ENCODE measurements at regions not wholly inside any gene's neighbourhood (a gene's known extent, or its start where the extent isn't known, plus 50 kb on each side); places are given as distances from the start of the nearest gene placed in this dataset.
A peak's percentile ranks its signal among the peaks of the same experiment; 100 is the strongest.

DNA sequence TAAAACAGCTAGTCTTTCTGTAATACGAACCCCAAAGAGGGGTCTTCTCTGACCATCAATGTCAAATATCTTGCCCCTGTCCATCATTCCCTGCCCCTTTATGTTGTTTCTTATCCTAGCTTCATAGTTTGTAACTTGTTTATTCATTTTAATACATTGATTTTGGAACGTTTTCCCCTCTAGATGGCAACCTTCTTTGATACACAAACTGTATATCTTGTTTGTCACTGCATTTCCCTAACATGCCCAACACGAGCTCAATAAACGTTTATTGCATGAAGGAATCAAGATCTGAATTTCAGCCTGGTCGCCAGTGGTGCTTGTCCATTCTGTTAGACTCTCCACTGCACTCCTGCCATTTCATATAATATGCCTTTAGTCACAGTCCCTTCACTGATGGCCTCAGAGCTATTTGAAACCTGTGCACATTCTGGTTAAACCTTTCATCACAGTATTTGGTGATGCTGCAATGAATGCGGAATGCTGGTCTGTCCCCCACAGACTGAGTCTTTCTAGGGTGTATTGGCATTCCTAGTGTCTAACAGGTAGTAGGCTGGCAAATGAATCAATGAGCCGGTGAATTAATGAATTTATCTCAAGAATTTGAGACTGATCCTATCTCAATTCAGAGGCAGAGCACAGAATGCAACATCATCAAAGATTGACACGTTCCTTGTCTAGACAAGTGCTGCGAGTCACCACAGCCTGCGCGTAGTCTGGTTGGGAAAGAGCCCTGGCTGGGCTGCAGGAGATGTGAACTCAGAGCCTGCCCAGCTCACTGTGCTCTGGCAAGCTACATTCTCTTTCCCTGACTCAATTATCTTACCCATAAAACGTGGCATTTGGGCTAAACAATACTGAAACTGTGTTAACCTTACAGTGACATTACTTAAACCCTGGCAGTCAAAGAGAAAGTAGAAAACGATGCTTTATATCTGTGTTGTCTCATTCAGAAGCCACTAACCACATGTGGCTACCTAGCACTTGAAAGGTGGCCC is 55.2 kb upstream of the FRMD4A start:
- Histone ChIP-seq H3K27me3 (ENCODE audit: control insufficient read depth, insufficient read depth, low read length) (peaks cover 5% of the 10 kb centered on the region), H3K27ac (ENCODE audit: insufficient read depth, low read length, poor library complexity, severe bottlenecking) (no peak overlapping the region), H3K4me1 (ENCODE audit: control insufficient read depth, insufficient read depth, low read length, poor library complexity, severe bottlenecking) (no peaks in the 10 kb centered on the region), H3K4me3 (ENCODE audit: low read depth, low read length) (no peak overlapping the region), H3K9me3 (ENCODE audit: control insufficient read depth in 2 of 2, low read length in 2 of 2) (no peaks in the 10 kb centered on the region), H3K36me3 (ENCODE audit: control insufficient read depth, insufficient read depth, low read length) (no peaks in the 10 kb centered on the region)
- Mint-ChIP-seq H3K4me3 (no peak overlapping the region), H3K36me3 (no peaks in the 10 kb centered on the region), H3K27me3 (peaks cover 20% of the 10 kb centered on the region), H3K4me1 (peaks cover 0 to 27% (median 11%) of the 10 kb centered on the region in 4 donors), H3K27ac (no peak overlapping the region), H3K9me3 (peaks cover 0 to 4% (median 0%) of the 10 kb centered on the region in 7 donors)
- DNase-seq (peak in 1 of 3 donors; percentile 29), ATAC-seq (ENCODE audit: low read depth in 2 of 2) (no peak)

DNA sequence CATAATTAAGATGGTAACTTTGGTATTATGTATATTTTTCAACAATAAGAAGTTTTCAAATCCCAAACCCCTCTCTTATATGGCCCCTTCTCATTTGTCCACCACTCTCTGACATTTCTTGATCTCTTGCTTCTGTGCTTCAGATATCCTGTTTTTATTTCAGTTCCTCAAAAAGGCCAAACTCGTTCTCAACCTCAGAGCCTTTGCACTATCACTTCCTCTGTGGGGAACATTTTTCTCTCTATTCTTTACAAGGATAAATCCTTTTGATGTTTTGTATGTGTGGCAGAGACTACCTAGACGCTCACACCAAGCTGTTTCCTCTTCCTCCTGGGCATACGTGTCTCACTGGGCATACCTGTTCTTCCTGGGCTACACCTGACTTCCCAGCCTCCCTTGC is 54.2 kb upstream of the FRMD4A start:
- no peaks in the 10 kb centered on the region for H3K9me3 ChIP-seq (ENCODE audit: control insufficient read depth in 2 of 2, low read length in 2 of 2)
- H3K4me3 ChIP-seq (ENCODE audit: low read depth, low read length) = no peak overlapping the region
- no peak overlapping the region for H3K27ac ChIP-seq (ENCODE audit: insufficient read depth, low read length, poor library complexity, severe bottlenecking)
- peaks cover 0 to 17% (median 8%) of the 10 kb centered on the region in 4 donors for H3K4me1 Mint-ChIP-seq
- ATAC-seq (ENCODE audit: low read depth in 2 of 2) (no peak), DNase-seq (no peak)
- peaks cover 5% of the 10 kb centered on the region for H3K27me3 ChIP-seq (ENCODE audit: control insufficient read depth, insufficient read depth, low read length)
- H3K9me3 Mint-ChIP-seq = peaks cover 0 to 2% (median 0%) of the 10 kb centered on the region in 7 donors
- no peak overlapping the region for H3K27ac Mint-ChIP-seq
- no peaks in the 10 kb centered on the region for H3K36me3 Mint-ChIP-seq
- no peak overlapping the region for H3K4me3 Mint-ChIP-seq
- H3K4me1 ChIP-seq (ENCODE audit: control insufficient read depth, insufficient read depth, low read length, poor library complexity, severe bottlenecking) = no peaks in the 10 kb centered on the region
- H3K36me3 ChIP-seq (ENCODE audit: control insufficient read depth, insufficient read depth, low read length) = no peaks in the 10 kb centered on the region
- H3K27me3 Mint-ChIP-seq = peaks cover 20% of the 10 kb centered on the region

DNA sequence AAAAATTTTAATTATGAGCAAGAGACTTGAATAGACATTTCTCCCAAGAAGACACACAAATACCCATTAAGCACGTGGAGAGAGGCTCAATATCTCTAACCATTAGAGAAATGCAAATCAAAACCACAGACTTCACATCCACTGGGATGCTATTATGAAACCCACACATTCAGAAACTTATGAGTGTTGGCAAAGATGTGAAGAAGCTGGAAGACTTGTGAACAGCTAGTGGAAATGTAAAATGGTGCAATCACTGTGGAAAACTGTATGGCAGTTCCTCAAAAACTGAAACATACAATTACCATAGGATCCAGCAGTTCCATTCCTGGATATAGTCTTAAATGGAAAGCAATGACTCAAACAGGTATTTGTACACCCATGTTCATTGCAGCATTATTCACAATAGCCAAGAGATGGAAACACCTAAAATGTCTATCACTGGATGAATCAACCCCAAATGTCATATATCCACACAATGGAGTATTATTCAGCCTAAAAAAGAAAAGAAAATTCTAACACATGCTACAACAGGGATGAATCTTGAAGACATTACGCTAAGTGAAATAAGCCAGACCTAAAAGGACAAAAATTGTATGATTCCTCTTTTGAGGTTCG is 53.5 kb upstream of the FRMD4A start:
- H3K4me3 Mint-ChIP-seq = no peak overlapping the region
- no peaks in the 10 kb centered on the region for H3K36me3 Mint-ChIP-seq
- H3K27me3 Mint-ChIP-seq = peaks cover 20% of the 10 kb centered on the region
- Histone ChIP-seq H3K4me1 (ENCODE audit: control insufficient read depth, insufficient read depth, low read length, poor library complexity, severe bottlenecking) (no peaks in the 10 kb centered on the region), H3K27me3 (ENCODE audit: control insufficient read depth, insufficient read depth, low read length) (peaks cover 5% of the 10 kb centered on the region), H3K27ac (ENCODE audit: insufficient read depth, low read length, poor library complexity, severe bottlenecking) (no peak overlapping the region), H3K36me3 (ENCODE audit: control insufficient read depth, insufficient read depth, low read length) (no peaks in the 10 kb centered on the region), H3K9me3 (ENCODE audit: control insufficient read depth in 2 of 2, low read length in 2 of 2) (no peaks in the 10 kb centered on the region), H3K4me3 (ENCODE audit: low read depth, low read length) (no peak overlapping the region)
- ATAC-seq (ENCODE audit: low read depth in 2 of 2) = no peak
- H3K27ac Mint-ChIP-seq = no peak overlapping the region
- H3K9me3 Mint-ChIP-seq = peaks cover 0 to 2% (median 0%) of the 10 kb centered on the region in 7 donors
- H3K4me1 Mint-ChIP-seq = peaks cover 0 to 12% (median 6%) of the 10 kb centered on the region in 4 donors
- DNase-seq = no peak

DNA sequence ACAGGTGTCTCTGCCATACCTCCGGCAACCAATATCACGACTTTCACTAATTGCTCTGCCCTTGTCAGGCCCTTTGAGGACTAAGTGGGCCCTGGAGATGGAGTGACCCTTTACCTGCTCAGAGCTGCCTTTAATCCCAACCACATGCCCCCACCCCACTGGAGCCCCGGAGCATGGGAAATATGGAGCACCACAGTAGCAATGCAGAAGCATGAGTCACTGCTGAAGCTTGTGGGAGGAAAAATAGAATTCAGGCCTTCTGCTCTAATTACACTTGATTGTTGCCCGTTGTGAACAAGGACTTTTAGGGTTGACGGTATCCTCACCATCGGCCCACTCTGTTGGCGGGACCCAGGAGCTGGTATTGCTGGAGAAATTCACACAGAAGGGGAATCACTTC is 52.5 kb upstream of the FRMD4A start:
- Mint-ChIP-seq H3K4me3 (no peak overlapping the region), H3K27me3 (peaks cover 21% of the 10 kb centered on the region), H3K9me3 (peaks cover 0 to 2% (median 0%) of the 10 kb centered on the region in 7 donors), H3K27ac (no peak overlapping the region), H3K4me1 (peaks cover 0 to 12% (median 4%) of the 10 kb centered on the region in 4 donors), H3K36me3 (no peaks in the 10 kb centered on the region)
- Histone ChIP-seq H3K36me3 (ENCODE audit: control insufficient read depth, insufficient read depth, low read length) (no peaks in the 10 kb centered on the region), H3K4me3 (ENCODE audit: low read depth, low read length) (no peak overlapping the region), H3K27ac (ENCODE audit: insufficient read depth, low read length, poor library complexity, severe bottlenecking) (no peak overlapping the region), H3K4me1 (ENCODE audit: control insufficient read depth, insufficient read depth, low read length, poor library complexity, severe bottlenecking) (no peaks in the 10 kb centered on the region), H3K9me3 (ENCODE audit: control insufficient read depth in 2 of 2, low read length in 2 of 2) (no peaks in the 10 kb centered on the region), H3K27me3 (ENCODE audit: control insufficient read depth, insufficient read depth, low read length) (peaks cover 5% of the 10 kb centered on the region)
- ATAC-seq (ENCODE audit: low read depth in 2 of 2) (no peak), DNase-seq (no peak)

DNA sequence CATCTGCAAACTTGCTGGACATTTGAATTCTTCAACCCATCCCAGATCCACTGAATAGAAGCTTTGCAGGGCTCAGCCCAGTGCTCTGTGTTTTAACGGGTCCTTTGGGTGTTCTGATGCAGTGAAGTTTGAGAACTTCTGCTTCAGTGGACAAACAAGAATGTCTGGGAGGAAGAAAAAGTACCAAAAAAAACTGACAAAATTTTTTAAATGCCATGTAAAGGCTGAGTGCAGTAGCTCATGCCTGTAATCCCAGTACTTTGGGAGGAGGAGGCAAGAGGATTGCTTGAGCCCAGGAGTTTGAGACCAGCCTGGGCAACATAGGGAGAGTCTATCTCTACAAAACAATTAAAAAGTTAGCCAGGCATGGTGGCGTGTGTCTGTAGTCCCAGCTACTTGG is 51.8 kb upstream of the FRMD4A start:
- Mint-ChIP-seq H3K4me1 (peaks cover 0 to 12% (median 4%) of the 10 kb centered on the region in 4 donors), H3K9me3 (peaks cover 0 to 2% (median 0%) of the 10 kb centered on the region in 7 donors), H3K36me3 (no peaks in the 10 kb centered on the region), H3K27me3 (peaks cover 25% of the 10 kb centered on the region), H3K4me3 (no peak overlapping the region), H3K27ac (no peak overlapping the region)
- no peaks in the 10 kb centered on the region for H3K36me3 ChIP-seq (ENCODE audit: control insufficient read depth, insufficient read depth, low read length)
- no peaks in the 10 kb centered on the region for H3K9me3 ChIP-seq (ENCODE audit: control insufficient read depth in 2 of 2, low read length in 2 of 2)
- H3K4me1 ChIP-seq (ENCODE audit: control insufficient read depth, insufficient read depth, low read length, poor library complexity, severe bottlenecking) = no peaks in the 10 kb centered on the region
- H3K27ac ChIP-seq (ENCODE audit: insufficient read depth, low read length, poor library complexity, severe bottlenecking) = no peak overlapping the region
- peaks cover 5% of the 10 kb centered on the region for H3K27me3 ChIP-seq (ENCODE audit: control insufficient read depth, insufficient read depth, low read length)
- ATAC-seq (ENCODE audit: low read depth in 2 of 2) (no peak), DNase-seq (no peak)
- H3K4me3 ChIP-seq (ENCODE audit: low read depth, low read length) = no peak overlapping the region

DNA sequence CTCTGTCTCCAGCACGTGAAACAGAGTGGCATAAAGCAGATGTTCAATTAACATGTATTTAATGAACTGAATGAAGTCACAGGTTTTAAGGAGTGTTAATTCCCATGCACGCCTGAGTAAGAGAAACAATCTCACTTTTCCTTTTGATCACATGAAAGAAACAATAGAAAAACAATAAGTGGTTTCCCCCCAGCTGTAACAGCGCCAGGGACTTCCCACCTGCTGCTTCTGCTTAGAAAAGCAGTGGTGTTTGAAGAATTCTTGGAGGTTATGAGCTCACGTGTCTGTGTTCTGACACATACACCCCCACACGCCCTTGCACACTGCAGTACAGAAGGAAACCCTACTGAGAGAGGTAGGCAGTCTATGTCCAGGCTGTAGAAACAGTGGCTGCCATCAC is 51.3 kb upstream of the FRMD4A start:
- no peaks in the 10 kb centered on the region for H3K36me3 Mint-ChIP-seq
- Histone ChIP-seq H3K36me3 (ENCODE audit: control insufficient read depth, insufficient read depth, low read length) (no peaks in the 10 kb centered on the region), H3K9me3 (ENCODE audit: control insufficient read depth in 2 of 2, low read length in 2 of 2) (no peaks in the 10 kb centered on the region), H3K4me1 (ENCODE audit: control insufficient read depth, insufficient read depth, low read length, poor library complexity, severe bottlenecking) (no peaks in the 10 kb centered on the region), H3K27me3 (ENCODE audit: control insufficient read depth, insufficient read depth, low read length) (peaks cover 5% of the 10 kb centered on the region), H3K4me3 (ENCODE audit: low read depth, low read length) (no peak overlapping the region), H3K27ac (ENCODE audit: insufficient read depth, low read length, poor library complexity, severe bottlenecking) (no peak overlapping the region)
- DNase-seq (peak in 1 of 3 donors; percentile 66), ATAC-seq (ENCODE audit: low read depth in 2 of 2) (peak; percentile 69 to 85)
- no peak overlapping the region for H3K27ac Mint-ChIP-seq
- H3K9me3 Mint-ChIP-seq = peaks cover 0 to 2% (median 0%) of the 10 kb centered on the region in 7 donors
- peaks cover 0 to 12% (median 4%) of the 10 kb centered on the region in 4 donors for H3K4me1 Mint-ChIP-seq
- H3K4me3 Mint-ChIP-seq = no peak overlapping the region
- H3K27me3 Mint-ChIP-seq = peaks cover 24% of the 10 kb centered on the region

DNA sequence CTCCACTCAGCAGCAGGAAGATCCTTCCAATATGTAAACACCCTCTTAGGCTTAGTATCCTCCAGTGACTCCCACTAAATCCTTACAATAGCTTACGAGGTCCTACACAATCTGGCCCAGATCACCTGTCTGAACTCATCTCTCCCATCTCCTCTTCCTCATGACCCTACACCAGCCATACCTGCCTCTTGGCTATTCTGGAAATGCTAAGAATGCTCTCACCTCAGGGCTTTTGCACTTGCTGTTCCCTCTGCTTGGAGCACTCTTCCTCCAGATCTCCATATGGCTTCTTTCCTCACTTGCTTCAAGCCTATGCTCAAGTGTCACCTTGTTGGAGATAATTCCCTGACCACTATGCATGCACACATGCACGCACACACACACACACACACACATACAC is 50.8 kb upstream of the FRMD4A start:
- no peak overlapping the region for H3K4me3 Mint-ChIP-seq
- H3K4me1 ChIP-seq (ENCODE audit: control insufficient read depth, insufficient read depth, low read length, poor library complexity, severe bottlenecking) = no peaks in the 10 kb centered on the region
- H3K27ac ChIP-seq (ENCODE audit: insufficient read depth, low read length, poor library complexity, severe bottlenecking) = no peak overlapping the region
- H3K36me3 ChIP-seq (ENCODE audit: control insufficient read depth, insufficient read depth, low read length) = no peaks in the 10 kb centered on the region
- H3K9me3 ChIP-seq (ENCODE audit: control insufficient read depth in 2 of 2, low read length in 2 of 2) = no peaks in the 10 kb centered on the region
- no peak for ATAC-seq (ENCODE audit: low read depth in 2 of 2)
- H3K4me1 Mint-ChIP-seq = peaks cover 0 to 12% (median 4%) of the 10 kb centered on the region in 4 donors
- DNase-seq = no peak
- H3K4me3 ChIP-seq (ENCODE audit: low read depth, low read length) = no peak overlapping the region
- H3K9me3 Mint-ChIP-seq = peaks cover 0 to 2% (median 0%) of the 10 kb centered on the region in 7 donors
- no peak overlapping the region for H3K27ac Mint-ChIP-seq
- H3K36me3 Mint-ChIP-seq = no peaks in the 10 kb centered on the region
- peaks cover 5% of the 10 kb centered on the region for H3K27me3 ChIP-seq (ENCODE audit: control insufficient read depth, insufficient read depth, low read length)
- H3K27me3 Mint-ChIP-seq = peaks cover 20% of the 10 kb centered on the region

Data from CD4-positive, CD25-positive, alpha-beta regulatory T cell (primary cell).